Right ventricle myocardium inferior (tissue), 1 donor: ENCODE measurements at regions not wholly inside any gene's neighbourhood (a gene's known extent, or its start where the extent isn't known, plus 50 kb on each side); places are given as distances from the start of the nearest gene placed in this dataset.
A peak's percentile ranks its signal among the peaks of the same experiment; 100 is the strongest.

Experiments used
- ATAC-seq: fragments of 200-7000 bp; cut with Tn5 transposase; one replicate; pipeline ENCODE4 v1.9.1; 2020; ENCODE audit warnings: mild to moderate bottlenecking, moderate library complexity
- DNase-seq: peaks from one replicate; pipeline ENCODE4 v3.0.0; 2021; ENCODE audit errors: missing footprints
- intact Hi-C: fragments of 100-400 bp; cut with DNase I; formaldehyde crosslinking; loops from one replicate; pipeline ENCODE4 v1.11.0; 2022
- donor health status: DM: no; HTN: yes; CAD: no; lungs with severe emphysema.

DNA sequence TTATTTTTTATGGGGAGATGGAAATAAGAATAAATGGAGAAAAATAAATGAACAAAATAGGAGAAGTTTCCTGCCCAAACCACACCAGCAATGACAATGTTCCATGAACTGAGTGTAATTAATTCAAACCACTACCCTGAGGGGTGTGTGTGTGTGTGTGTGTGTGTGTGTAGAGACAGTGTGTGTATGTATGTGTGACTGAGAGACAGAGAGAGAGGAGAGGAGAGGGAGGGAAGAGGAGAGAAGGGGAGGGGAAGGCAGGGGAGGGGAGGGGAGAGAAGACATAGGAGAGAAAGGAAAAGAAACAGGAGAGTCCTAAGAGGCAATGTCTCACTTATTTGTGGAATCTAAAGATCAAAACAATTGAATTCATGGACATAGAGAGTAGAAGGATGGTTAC is 65.0 kb upstream of the POU2AF1 start:
- ATAC-seq (no peak), DNase-seq (no peak)
- intact Hi-C loops, result no loop called here

DNA sequence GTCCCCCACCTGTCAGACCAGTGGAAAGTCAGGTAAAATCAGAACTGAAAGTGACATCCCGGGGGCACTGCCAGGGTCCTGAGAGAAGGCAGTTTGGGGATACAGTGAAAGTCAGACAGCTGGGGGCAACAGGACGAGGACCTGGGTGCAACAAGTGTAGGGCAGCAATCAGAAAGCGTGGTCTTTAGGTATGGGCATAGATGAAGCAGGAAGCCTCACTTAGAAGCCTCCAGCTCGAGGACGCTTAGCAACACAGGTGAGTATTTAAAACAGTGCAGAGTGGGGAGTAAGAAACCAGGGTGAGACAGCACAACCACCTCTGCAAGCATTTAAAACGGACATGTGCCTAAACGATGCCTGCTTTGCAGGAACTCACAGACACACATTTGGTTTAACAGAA is 64.6 kb upstream of the POU2AF1 start:
- DNase-seq (no peak), ATAC-seq (no peak)
- intact Hi-C loops, result no loop called here

DNA sequence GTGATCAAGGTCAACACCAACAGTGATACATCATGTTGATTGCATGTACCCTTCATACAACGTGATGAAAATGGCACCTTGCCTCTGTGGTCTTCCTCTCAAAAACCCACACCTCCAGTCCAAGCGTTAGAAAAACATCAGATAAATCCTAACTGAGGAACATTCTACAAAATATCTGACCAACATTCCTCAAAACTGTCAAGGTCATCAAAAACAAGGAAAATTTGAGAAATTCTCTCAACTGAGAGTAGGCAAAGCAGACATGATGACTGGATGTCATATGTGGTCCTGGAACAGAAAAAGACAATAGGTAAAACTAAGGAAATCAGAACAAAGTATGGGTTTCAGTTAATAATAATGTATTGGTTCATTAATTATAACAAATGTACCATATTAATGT is 64.0 kb upstream of the POU2AF1 start:
- ATAC-seq (no peak), DNase-seq (no peak)
- intact Hi-C loops, result no loop called here

DNA sequence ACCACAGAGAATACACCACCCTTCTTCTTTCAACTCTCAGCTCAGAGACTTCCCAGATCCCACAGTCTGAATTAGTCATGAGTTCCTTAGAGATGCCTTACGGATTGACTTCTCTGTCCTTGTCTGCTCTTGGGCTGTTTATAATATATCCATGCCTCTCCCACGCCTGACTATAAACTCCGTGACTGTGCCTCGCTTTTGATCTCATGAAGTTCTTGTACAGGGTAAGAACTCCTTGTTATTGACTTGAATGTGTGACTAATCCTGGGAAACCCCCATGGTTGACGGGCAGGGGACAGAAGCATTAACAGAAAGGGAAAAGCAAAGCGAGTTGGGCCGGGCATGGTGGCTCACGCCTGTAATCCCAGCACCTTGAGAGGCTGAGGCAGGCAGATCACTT is 62.4 kb upstream of the POU2AF1 start:
- ATAC-seq, result no peak
- DNase-seq, result no peak
- intact Hi-C loops, result no loop called here

DNA sequence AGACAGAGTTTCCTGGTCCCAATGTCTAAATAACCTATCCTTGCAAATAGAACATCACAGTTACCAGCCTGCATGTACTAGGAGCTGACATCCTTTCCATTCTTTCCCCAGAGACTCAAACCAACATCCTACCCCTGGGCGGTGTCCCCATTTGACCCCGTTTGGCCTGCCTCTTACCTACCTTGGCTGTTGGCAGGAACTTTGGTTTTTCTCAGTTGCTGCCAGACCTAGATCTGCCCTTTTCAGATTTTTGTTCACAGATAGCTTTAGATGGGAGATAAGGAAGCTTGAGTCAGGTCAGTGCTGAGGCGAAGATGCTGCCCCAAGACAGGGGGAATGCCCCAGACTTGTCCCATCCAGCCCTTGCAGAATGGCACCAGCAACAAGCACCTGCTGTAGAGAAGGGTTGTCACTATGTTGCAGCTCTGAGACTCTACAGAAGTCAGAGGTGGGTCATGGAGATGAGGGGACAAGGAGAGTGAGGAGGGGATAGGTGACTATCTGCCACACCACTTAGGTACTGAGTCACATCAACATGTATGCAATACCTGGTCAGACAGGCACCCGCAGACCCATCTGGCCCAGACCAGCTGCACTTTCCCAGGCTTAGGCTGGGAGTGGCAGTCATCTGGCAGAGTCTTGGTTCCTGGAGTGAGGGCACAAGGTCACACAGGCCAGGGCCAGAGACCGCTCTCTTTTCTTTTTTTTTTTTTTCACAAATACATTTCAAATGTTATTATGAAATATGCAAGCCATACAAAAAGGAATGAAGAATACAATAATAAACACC is 61.5 kb upstream of the POU2AF1 start:
- intact Hi-C loops, result no loop called here
- no peak for ATAC-seq
- DNase-seq, result no peak

DNA sequence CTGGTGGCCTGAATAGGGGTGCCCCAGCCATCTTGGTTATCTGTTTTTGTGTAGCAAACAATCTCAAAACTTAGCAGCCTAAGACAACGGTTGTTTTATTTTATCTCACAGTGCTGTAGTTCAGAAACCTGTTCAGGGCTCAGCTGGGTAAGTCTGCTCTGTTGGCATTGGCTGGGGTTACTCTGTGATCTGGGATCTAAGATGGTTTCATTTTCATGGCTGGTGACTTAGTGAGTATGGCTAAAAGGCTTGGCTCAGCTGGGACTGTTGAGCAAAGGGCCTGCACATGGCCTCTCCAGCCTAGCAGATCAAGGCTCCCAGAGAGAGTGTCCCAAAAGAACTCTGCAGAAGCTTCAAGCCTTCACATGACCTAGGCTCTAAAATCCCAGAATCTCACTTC is 60.8 kb upstream of the POU2AF1 start:
- intact Hi-C loops, result no loop called here
- DNase-seq (no peak), ATAC-seq (no peak)

DNA sequence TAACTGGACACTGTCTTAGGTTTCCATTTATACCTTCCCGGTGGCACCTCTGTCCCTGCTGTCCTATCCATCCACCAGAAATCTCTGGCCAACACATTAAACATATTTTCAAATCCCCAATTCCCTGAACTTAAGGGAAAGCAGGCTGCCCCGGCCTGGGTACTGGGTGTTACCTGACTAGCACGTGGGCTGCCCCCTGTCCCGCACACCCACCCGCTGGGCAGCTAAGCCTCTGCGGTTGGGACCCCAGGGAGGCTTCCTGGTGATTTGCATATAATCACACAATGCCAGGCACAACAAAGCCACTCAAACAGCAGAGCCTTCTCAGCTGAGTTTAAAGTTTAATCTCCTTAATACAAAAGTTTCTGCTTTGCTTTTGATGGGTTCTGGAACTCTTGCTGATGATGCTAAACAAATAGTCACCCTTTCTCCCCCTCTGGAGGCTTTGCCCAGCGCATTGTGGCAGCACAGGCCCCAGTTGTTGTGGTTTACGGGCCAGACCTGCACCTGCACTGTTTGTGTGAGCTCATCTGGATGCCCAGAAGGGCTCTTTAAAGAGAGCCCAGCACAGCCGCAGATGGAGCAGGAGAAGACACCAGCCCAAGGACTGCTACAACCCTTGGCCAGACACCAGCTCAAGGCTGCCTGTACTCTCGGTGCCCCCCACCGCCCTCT is 59.9 kb upstream of the POU2AF1 start:
- ATAC-seq, result no peak
- DNase-seq, result no peak
- intact Hi-C loops, result no loop called here

GRCh38 chr11:111438168-111438567 is 59.1 kb upstream of the POU2AF1 start:
- ATAC-seq (no peak), DNase-seq (no peak)
- intact Hi-C loops, result no loop called here

DNA sequence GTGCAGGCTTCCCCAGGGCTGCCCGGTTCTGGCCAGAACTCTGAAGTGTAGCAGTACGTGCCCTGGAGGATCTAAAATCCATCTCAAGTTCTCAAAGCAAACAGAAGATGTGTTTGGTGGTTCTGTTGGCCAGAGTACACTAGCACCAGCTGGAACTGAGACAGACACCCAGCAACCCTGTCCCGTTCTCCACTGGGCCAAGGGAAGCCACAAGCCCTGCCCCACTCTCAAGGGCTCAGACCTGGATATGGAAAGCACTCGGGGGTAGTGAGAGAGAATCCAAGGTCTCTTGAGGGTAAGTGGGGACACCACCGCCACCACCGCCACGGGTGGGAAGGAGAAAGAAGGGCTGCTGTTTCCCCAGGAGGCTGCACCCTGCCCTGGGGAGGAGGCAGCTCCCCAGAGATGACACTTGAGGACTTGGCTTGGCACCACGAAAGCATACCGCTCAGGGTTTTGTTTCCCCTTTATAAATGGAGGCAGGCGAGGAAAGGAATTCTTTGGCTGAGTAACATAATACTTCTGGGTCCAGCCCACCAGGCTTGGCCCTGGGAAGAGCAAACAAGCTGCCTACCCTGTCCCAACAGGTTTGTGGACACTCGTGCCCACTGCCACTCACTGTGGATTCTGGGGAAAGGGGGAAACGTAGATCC is 56.1 kb upstream of the POU2AF1 start:
- ATAC-seq (no peak), DNase-seq (no peak)
- intact Hi-C loops, result no loop called here

DNA sequence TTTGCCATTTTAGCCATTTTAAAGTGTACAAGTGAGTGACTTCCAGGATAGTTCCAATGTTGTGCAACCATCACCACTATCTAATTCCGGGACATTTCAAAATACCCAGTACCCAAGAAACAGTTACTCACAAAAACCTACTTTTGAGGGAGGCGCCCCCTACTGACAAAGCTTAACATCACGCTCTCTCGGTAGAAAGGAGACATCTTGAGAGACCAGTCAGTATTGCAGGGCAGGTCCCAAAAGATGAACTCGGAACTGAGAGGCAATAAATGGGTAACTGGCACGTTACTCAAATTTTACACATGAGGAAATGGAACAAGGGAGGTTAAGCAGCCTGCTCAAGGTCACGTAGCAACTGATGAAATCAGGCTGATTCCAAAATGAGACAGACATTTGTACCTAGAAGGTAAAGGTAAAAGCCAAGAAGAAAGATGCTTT is 50.0 kb upstream of the POU2AF1 start:
- intact Hi-C loops, result no loop called here
- ATAC-seq, result peak; percentile 65

More for the DNA sequence above, 50.0 kb upstream of the POU2AF1 start:
- DNase-seq, result no peak
